ENCODE measurements at regions not wholly inside any gene's neighbourhood (a gene's known extent, or its start where the extent isn't known, plus 50 kb on each side); places are given as distances from the start of the nearest gene placed in this dataset.

- H3K36me3 Mint-ChIP-seq = no peaks in the 10 kb centered on the region
- no peak for DNase-seq
- CTCF ChIA-PET = no interaction called here
Measured at GRCh38 chr16:85523602-85524364, 89.3 kb upstream of the GSE1 start.

GRCh38 chr16:85524365-85524629 lies 88.8 kb upstream of the GSE1 start:
- Mint-ChIP-seq H3K9me3 (peaks cover 2% of the 10 kb centered on the region), H3K27me3 (no peaks in the 10 kb centered on the region), H3K4me3 (no peak overlapping the region), H3K4me1 (no peaks in the 10 kb centered on the region), H3K36me3 (no peaks in the 10 kb centered on the region), H3K27ac (no peak overlapping the region)
- CTCF ChIA-PET = no interaction called here
- DNase-seq = no peak

More at GRCh38 chr16:85523602-85524364, 89.3 kb upstream of the GSE1 start:
- Mint-ChIP-seq H3K9me3 (peaks cover 2% of the 10 kb centered on the region), H3K4me3 (no peak overlapping the region), H3K27me3 (no peaks in the 10 kb centered on the region), H3K27ac (no peak overlapping the region), H3K4me1 (no peaks in the 10 kb centered on the region)

- H3K27me3 Mint-ChIP-seq = no peaks in the 10 kb centered on the region
- CTCF ChIA-PET = no interaction called here
- H3K27ac Mint-ChIP-seq = no peak overlapping the region
- no peaks in the 10 kb centered on the region for H3K4me1 Mint-ChIP-seq
- H3K36me3 Mint-ChIP-seq = no peaks in the 10 kb centered on the region
- DNase-seq = no peak
- no peak overlapping the region for H3K4me3 Mint-ChIP-seq
- no peaks in the 10 kb centered on the region for H3K9me3 Mint-ChIP-seq
Measured at GRCh38 chr16:85524630-85525419, 88.3 kb upstream of the GSE1 start.

- CTCF ChIA-PET = interaction anchor here (0.6 to 1.0 kb wide), 2 partner anchors 22 to 35 kb away, joined by 3 read pairs; no protein-coding TSS in a partner anchor
- Mint-ChIP-seq H3K4me3 (no peak overlapping the region), H3K27ac (no peak overlapping the region), H3K9me3 (no peaks in the 10 kb centered on the region), H3K27me3 (no peaks in the 10 kb centered on the region), H3K4me1 (no peaks in the 10 kb centered on the region), H3K36me3 (no peaks in the 10 kb centered on the region)
- DNase-seq = no peak
Measured at GRCh38 chr16:85525420-85526184, 87.5 kb upstream of the GSE1 start.

GRCh38 chr16:85526185-85526974 lies 86.7 kb upstream of the GSE1 start:
- no peaks in the 10 kb centered on the region for H3K36me3 Mint-ChIP-seq
- H3K27ac Mint-ChIP-seq = no peak overlapping the region
- H3K9me3 Mint-ChIP-seq = no peaks in the 10 kb centered on the region
- no peaks in the 10 kb centered on the region for H3K4me1 Mint-ChIP-seq
- H3K4me3 Mint-ChIP-seq = no peak overlapping the region
- CTCF ChIA-PET = interaction anchor here (0.6 to 1.0 kb wide), 3 partner anchors 21 to 90 kb away, joined by 3 read pairs; no protein-coding TSS in a partner anchor
- no peaks in the 10 kb centered on the region for H3K27me3 Mint-ChIP-seq
- no peak for DNase-seq

- Mint-ChIP-seq H3K27ac (no peak overlapping the region), H3K36me3 (no peaks in the 10 kb centered on the region), H3K9me3 (no peaks in the 10 kb centered on the region), H3K27me3 (no peaks in the 10 kb centered on the region), H3K4me3 (no peak overlapping the region), H3K4me1 (no peaks in the 10 kb centered on the region)
- CTCF ChIA-PET = interaction anchor here (0.9 to 1.4 kb wide), 2 partner anchors 83 to 89 kb away, joined by 3 read pairs; no protein-coding TSS in a partner anchor
- DNase-seq = no peak
Measured at GRCh38 chr16:85527042-85527766, 85.9 kb upstream of the GSE1 start.

GRCh38 chr16:85527767-85528297 lies 85.3 kb upstream of the GSE1 start:
- Mint-ChIP-seq H3K27me3 (no peaks in the 10 kb centered on the region), H3K4me1 (no peaks in the 10 kb centered on the region), H3K9me3 (no peaks in the 10 kb centered on the region), H3K4me3 (no peak overlapping the region), H3K36me3 (no peaks in the 10 kb centered on the region), H3K27ac (no peak overlapping the region)
- CTCF ChIA-PET = interaction anchor here (0.9 to 1.4 kb wide), 4 partner anchors 11 to 88 kb away, joined by 3 read pairs; no protein-coding TSS in a partner anchor
- DNase-seq = no peak

- Mint-ChIP-seq H3K4me3 (no peak overlapping the region), H3K4me1 (no peaks in the 10 kb centered on the region), H3K27ac (no peak overlapping the region), H3K27me3 (no peaks in the 10 kb centered on the region), H3K36me3 (no peaks in the 10 kb centered on the region), H3K9me3 (no peaks in the 10 kb centered on the region)
- CTCF ChIA-PET = interaction anchor here (0.8 to 2.8 kb wide), 9 partner anchors 10 to 88 kb away, joined by 3 to 12 read pairs (median 3); no protein-coding TSS in a partner anchor
- DNase-seq = peak; percentile 37
Measured at GRCh38 chr16:85528528-85529387, 84.4 kb upstream of the GSE1 start.

- DNase-seq = no peak
- Mint-ChIP-seq H3K4me3 (no peak overlapping the region), H3K4me1 (no peaks in the 10 kb centered on the region), H3K36me3 (no peaks in the 10 kb centered on the region), H3K27me3 (no peaks in the 10 kb centered on the region), H3K27ac (no peak overlapping the region), H3K9me3 (no peaks in the 10 kb centered on the region)
- CTCF ChIA-PET = interaction anchor here (0.8 to 2.8 kb wide), 6 partner anchors 14 to 87 kb away, joined by 3 to 12 read pairs (median 4); no protein-coding TSS in a partner anchor
Measured at GRCh38 chr16:85529489-85530369, 83.4 kb upstream of the GSE1 start.

- Mint-ChIP-seq H3K27me3 (no peaks in the 10 kb centered on the region), H3K4me1 (no peaks in the 10 kb centered on the region), H3K36me3 (no peaks in the 10 kb centered on the region), H3K4me3 (no peak overlapping the region), H3K27ac (no peak overlapping the region), H3K9me3 (no peaks in the 10 kb centered on the region)
- CTCF ChIA-PET = interaction anchor here (1.3 to 2.8 kb wide), 4 partner anchors 13 to 80 kb away, joined by 4 to 12 read pairs (median 4); no protein-coding TSS in a partner anchor
- no peak for DNase-seq
Measured at GRCh38 chr16:85530370-85530739, 82.8 kb upstream of the GSE1 start.

- no peak for DNase-seq
- Mint-ChIP-seq H3K9me3 (no peaks in the 10 kb centered on the region), H3K4me1 (no peaks in the 10 kb centered on the region), H3K4me3 (no peak overlapping the region), H3K27me3 (no peaks in the 10 kb centered on the region), H3K27ac (no peak overlapping the region), H3K36me3 (no peaks in the 10 kb centered on the region)
- CTCF ChIA-PET = interaction anchor here (2.8 kb wide), 1 partner anchor 79 kb away, joined by 12 read pairs; no protein-coding TSS in a partner anchor
Measured at GRCh38 chr16:85531516-85531915, 81.6 kb upstream of the GSE1 start.
